ENCODE measurements at regions not wholly inside any gene's neighbourhood (a gene's known extent, or its start where the extent isn't known, plus 50 kb on each side); places are given as distances from the start of the nearest gene placed in this dataset.

- no peak overlapping the region for H3K4me3 ChIP-seq (ENCODE audit: low read depth, low read length)
- no peak for TF ChIP-seq CTCF (IDR thresholded peaks at IDR 0.05; ENCODE audit: low read depth, low read length, missing control alignments)
- DNase-seq (ENCODE audit: low read depth): no peak
Observed at GRCh38 chr2:84280873-84281272, 178.2 kb downstream of the SUCLG1 start.

- no peak overlapping the region for H3K4me3 ChIP-seq (ENCODE audit: low read depth, low read length)
- no peak for DNase-seq (ENCODE audit: low read depth)
- TF ChIP-seq CTCF (IDR thresholded peaks at IDR 0.05; ENCODE audit: low read depth, low read length, missing control alignments): no peak
Observed at GRCh38 chr2:84278386-84278785, 180.7 kb downstream of the SUCLG1 start.

- no peak for TF ChIP-seq CTCF (IDR thresholded peaks at IDR 0.05; ENCODE audit: low read depth, low read length, missing control alignments)
- no peak overlapping the region for H3K4me3 ChIP-seq (ENCODE audit: low read depth, low read length)
- DNase-seq (ENCODE audit: low read depth): no peak
Observed at GRCh38 chr2:84276590-84277255, 182.4 kb downstream of the SUCLG1 start.

GRCh38 chr2:84273406-84273805 is 185.7 kb downstream of the SUCLG1 start:
- TF ChIP-seq CTCF (IDR thresholded peaks at IDR 0.05; ENCODE audit: low read depth, low read length, missing control alignments): no peak
- no peak for DNase-seq (ENCODE audit: low read depth)
- H3K4me3 ChIP-seq (ENCODE audit: low read depth, low read length): no peak overlapping the region

- TF ChIP-seq CTCF (IDR thresholded peaks at IDR 0.05; ENCODE audit: low read depth, low read length, missing control alignments): no peak
- no peak for DNase-seq (ENCODE audit: low read depth)
- H3K4me3 ChIP-seq (ENCODE audit: low read depth, low read length): no peak overlapping the region
Observed at GRCh38 chr2:84271977-84272376, 187.1 kb downstream of the SUCLG1 start.

- H3K4me3 ChIP-seq (ENCODE audit: low read depth, low read length): no peak overlapping the region
- peak; percentile 13 for TF ChIP-seq CTCF (IDR thresholded peaks at IDR 0.05; ENCODE audit: low read depth, low read length, missing control alignments)
- no peak for DNase-seq (ENCODE audit: low read depth)
Observed at GRCh38 chr2:84257831-84258230, 201.2 kb downstream of the SUCLG1 start.

- H3K4me3 ChIP-seq (ENCODE audit: low read depth, low read length): no peak overlapping the region
- no peak for TF ChIP-seq CTCF (IDR thresholded peaks at IDR 0.05; ENCODE audit: low read depth, low read length, missing control alignments)
- no peak for DNase-seq (ENCODE audit: low read depth)
Observed at GRCh38 chr2:84251651-84252302, 207.3 kb downstream of the SUCLG1 start.
